Caco-2 (cell line): ENCODE measurements at regions not wholly inside any gene's neighbourhood (a gene's known extent, or its start where the extent isn't known, plus 50 kb on each side); places are given as distances from the start of the nearest gene placed in this dataset.

ENCODE experiments used
- BruUV-seq: library from RNA; stranded (reverse); fragments of 400-500 nt; replicated peaks from 2 replicates; lab custom pipeline; 2021; lab: Mats Ljungman, UMichigan
- CTCF ChIA-PET: fragments of 300-600 bp; sonication (Branson Sonifier 250); formaldehyde crosslinking; loops from one replicate; lab custom pipeline; 2022; ENCODE audit warnings: antibody characterized with exemption; lab: Charles Lee
- POLR2A ChIA-PET: fragments of 300-600 bp; sonication (Branson Sonifier 250); formaldehyde crosslinking; loops from one replicate; lab custom pipeline; 2022; ENCODE audit warnings: antibody characterized with exemption; lab: Charles Lee
- DNase-seq, 2 experiments: peaks; one replicate each; pipeline versions ENCODE4 v3.0.0 to v3.0.0-alpha.2; 2020 to 2022
- H3K27me3 ChIP-seq: replicated peaks from 2 replicates; pipeline ENCODE4 v1.6.0; 2011; ENCODE audit warnings: low read length; ENCODE audit not compliant: control insufficient read depth, insufficient read depth
- H3K36me3 ChIP-seq: 2 replicates; pipeline ENCODE4 v1.5.1; 2011; ENCODE audit warnings: low read length; ENCODE audit not compliant: control insufficient read depth, insufficient read depth
- H3K4me1 ChIP-seq: fragments of 250-450 bp; sonication (Bioruptor Pico); 2 replicates; pipeline ENCODE4 v1.5.1; 2020; ENCODE audit warnings: mild to moderate bottlenecking
- H3K4me3 ChIP-seq: 2 replicates; pipeline ENCODE4 v1.5.1; 2011; ENCODE audit warnings: low read depth, mild to moderate bottlenecking, control low read depth, low read length
- H3K9me3 ChIP-seq: fragments of 250-450 bp; sonication (Bioruptor Pico); 2 replicates; pipeline ENCODE4 v1.5.1; 2020; ENCODE audit warnings: mild to moderate bottlenecking, moderate library complexity
- H3K27ac Mint-ChIP-seq: one replicate; pipeline ENCODE4 v1.8.0; 2022; ENCODE audit warnings: mixed read lengths; ENCODE audit not compliant: unreplicated experiment
- H3K27me3 Mint-ChIP-seq: one replicate; pipeline ENCODE4 v1.8.0; 2022; ENCODE audit warnings: mixed read lengths; ENCODE audit not compliant: insufficient read depth, unreplicated experiment
- H3K36me3 Mint-ChIP-seq: one replicate; pipeline ENCODE4 v1.8.0; 2022; ENCODE audit warnings: mild to moderate bottlenecking, mixed read lengths; ENCODE audit not compliant: insufficient read depth, unreplicated experiment
- H3K4me1 Mint-ChIP-seq: one replicate; pipeline ENCODE4 v1.8.0; 2022; ENCODE audit warnings: low read depth, mixed read lengths; ENCODE audit not compliant: unreplicated experiment
- H3K4me3 Mint-ChIP-seq: one replicate; pipeline ENCODE4 v1.8.0; 2022; ENCODE audit warnings: mild to moderate bottlenecking, moderate library complexity, mixed read lengths; ENCODE audit not compliant: unreplicated experiment
- H3K9me3 Mint-ChIP-seq: one replicate; pipeline ENCODE4 v1.8.0; 2022; ENCODE audit warnings: mixed read lengths; ENCODE audit not compliant: unreplicated experiment
- intact Hi-C: fragments of 100-400 bp; cut with micrococcal nuclease; formaldehyde crosslinking; loops from one replicate; pipeline ENCODE4 v1.10.0; 2022; ENCODE audit not compliant: unreplicated experiment
- TF ChIP-seq, protein P1 (sequence below), 2 experiments: fragments of 200-600 bp in 1 of 2; IDR thresholded peaks; 1 replicate in 1 of 2; 2 replicates in 1 of 2; pipeline versions ENCODE4 v1.5.1 to v1.8.0; 2011 to 2022; ENCODE audit warnings: antibody characterized with exemption in 1 of 2, control low read depth in 1 of 2, inconsistent platforms in 1 of 2, low read depth in 1 of 2, low read length in 1 of 2, mild to moderate bottlenecking in 1 of 2, moderate library complexity in 1 of 2; ENCODE audit not compliant: insufficient read depth in 1 of 2, severe bottlenecking in 1 of 2, unreplicated experiment in 1 of 2

- Mint-ChIP-seq H3K4me3 (no peak overlapping the region), H3K9me3 (no peaks in the 10 kb centered on the region), H3K27ac (no peak overlapping the region), H3K4me1 (peaks cover 12% of the 10 kb centered on the region), H3K27me3 (no peaks in the 10 kb centered on the region), H3K36me3 (no peaks in the 10 kb centered on the region)
- ChIA-PET CTCF (no interaction called here), POLR2A (no interaction called here)
- no TSS peak for BruUV-seq
- no peaks in the 10 kb centered on the region for H3K27me3 ChIP-seq
- H3K4me3 ChIP-seq, result no peak overlapping the region
- peak in 1 of 2 experiments; percentile 12 for DNase-seq
- intact Hi-C loops, result no loop called here
- H3K9me3 ChIP-seq, result no peaks in the 10 kb centered on the region
- H3K36me3 ChIP-seq, result no peaks in the 10 kb centered on the region
- TF ChIP-seq, protein P1, sequence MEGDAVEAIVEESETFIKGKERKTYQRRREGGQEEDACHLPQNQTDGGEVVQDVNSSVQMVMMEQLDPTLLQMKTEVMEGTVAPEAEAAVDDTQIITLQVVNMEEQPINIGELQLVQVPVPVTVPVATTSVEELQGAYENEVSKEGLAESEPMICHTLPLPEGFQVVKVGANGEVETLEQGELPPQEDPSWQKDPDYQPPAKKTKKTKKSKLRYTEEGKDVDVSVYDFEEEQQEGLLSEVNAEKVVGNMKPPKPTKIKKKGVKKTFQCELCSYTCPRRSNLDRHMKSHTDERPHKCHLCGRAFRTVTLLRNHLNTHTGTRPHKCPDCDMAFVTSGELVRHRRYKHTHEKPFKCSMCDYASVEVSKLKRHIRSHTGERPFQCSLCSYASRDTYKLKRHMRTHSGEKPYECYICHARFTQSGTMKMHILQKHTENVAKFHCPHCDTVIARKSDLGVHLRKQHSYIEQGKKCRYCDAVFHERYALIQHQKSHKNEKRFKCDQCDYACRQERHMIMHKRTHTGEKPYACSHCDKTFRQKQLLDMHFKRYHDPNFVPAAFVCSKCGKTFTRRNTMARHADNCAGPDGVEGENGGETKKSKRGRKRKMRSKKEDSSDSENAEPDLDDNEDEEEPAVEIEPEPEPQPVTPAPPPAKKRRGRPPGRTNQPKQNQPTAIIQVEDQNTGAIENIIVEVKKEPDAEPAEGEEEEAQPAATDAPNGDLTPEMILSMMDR (IDR thresholded peaks at IDR 0.05; ENCODE audit: insufficient read depth in 1 of 2, low read depth in 1 of 2, low read length in 1 of 2, severe bottlenecking in 1 of 2, unreplicated experiment in 1 of 2), result no peak
- H3K4me1 ChIP-seq, result peaks cover 8% of the 10 kb centered on the region
Observed at GRCh38 chr17:59493867-59494266, 71.5 kb upstream of the DHX40 start.

DNA sequence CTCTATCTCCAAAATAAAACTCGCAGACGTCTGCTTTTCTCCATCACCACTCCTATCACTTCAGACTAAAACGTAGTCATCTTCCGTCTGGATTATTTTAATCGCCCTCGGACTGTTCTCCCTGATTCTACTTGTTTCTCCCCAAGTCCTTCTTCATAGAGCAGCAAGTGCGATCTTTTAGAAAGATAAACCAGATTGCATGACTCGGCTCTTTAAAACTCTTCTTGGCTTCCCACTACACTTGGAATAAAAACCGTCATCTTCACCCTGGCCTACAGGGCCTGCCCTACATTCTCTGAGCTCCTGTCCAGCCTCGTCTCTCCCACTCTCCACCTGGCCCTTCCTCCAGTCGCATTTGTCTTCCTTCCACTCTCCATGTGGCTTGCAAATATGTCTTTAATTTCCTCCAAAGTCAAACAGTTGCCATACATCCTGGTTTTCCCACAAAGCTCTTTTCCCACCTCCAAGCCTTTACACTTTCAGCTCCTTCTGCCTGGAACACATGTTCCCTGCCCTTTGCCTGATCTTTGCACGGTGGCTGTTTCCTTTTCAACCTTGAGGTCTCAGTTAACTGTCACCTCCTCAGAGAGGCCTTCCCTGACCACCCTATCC, 70.5 kb upstream of the DHX40 start:
- Histone ChIP-seq H3K4me3 (no peak overlapping the region), H3K36me3 (no peaks in the 10 kb centered on the region), H3K27me3 (no peaks in the 10 kb centered on the region), H3K4me1 (peaks cover 8% of the 10 kb centered on the region), H3K9me3 (no peaks in the 10 kb centered on the region)
- CTCF ChIA-PET, result no interaction called here
- H3K27ac Mint-ChIP-seq, result no peak overlapping the region
- H3K36me3 Mint-ChIP-seq, result no peaks in the 10 kb centered on the region
- intact Hi-C loops, result no loop called here
- POLR2A ChIA-PET, result no interaction called here
- no peak overlapping the region for H3K4me3 Mint-ChIP-seq
- H3K4me1 Mint-ChIP-seq, result peaks cover 12% of the 10 kb centered on the region
- no TSS peak for BruUV-seq
- TF ChIP-seq, protein P1 (IDR thresholded peaks at IDR 0.05; ENCODE audit: insufficient read depth in 1 of 2, low read depth in 1 of 2, low read length in 1 of 2, severe bottlenecking in 1 of 2, unreplicated experiment in 1 of 2), result no peak
- no peaks in the 10 kb centered on the region for H3K9me3 Mint-ChIP-seq
- H3K27me3 Mint-ChIP-seq, result no peaks in the 10 kb centered on the region
- DNase-seq, result no peak

GRCh38 chr17:59496178-59496577, 69.2 kb upstream of the DHX40 start:
- ChIA-PET POLR2A (no interaction called here), CTCF (no interaction called here)
- Histone ChIP-seq H3K36me3 (no peaks in the 10 kb centered on the region), H3K9me3 (no peaks in the 10 kb centered on the region), H3K27me3 (no peaks in the 10 kb centered on the region), H3K4me3 (no peak overlapping the region), H3K4me1 (peaks cover 8% of the 10 kb centered on the region)
- Mint-ChIP-seq H3K27me3 (no peaks in the 10 kb centered on the region), H3K9me3 (no peaks in the 10 kb centered on the region), H3K36me3 (no peaks in the 10 kb centered on the region), H3K4me3 (no peak overlapping the region), H3K4me1 (peaks cover 12% of the 10 kb centered on the region), H3K27ac (no peak overlapping the region)
- BruUV-seq, result no TSS peak
- no peak for DNase-seq
- intact Hi-C loops, result no loop called here
- TF ChIP-seq, protein P1 (IDR thresholded peaks at IDR 0.05; ENCODE audit: insufficient read depth in 1 of 2, low read depth in 1 of 2, low read length in 1 of 2, severe bottlenecking in 1 of 2, unreplicated experiment in 1 of 2), result no peak
